ENCODE measurements at regions not wholly inside any gene's neighbourhood (a gene's known extent, or its start where the extent isn't known, plus 50 kb on each side); places are given as distances from the start of the nearest gene placed in this dataset.

- TF ChIP-seq, protein P1, sequence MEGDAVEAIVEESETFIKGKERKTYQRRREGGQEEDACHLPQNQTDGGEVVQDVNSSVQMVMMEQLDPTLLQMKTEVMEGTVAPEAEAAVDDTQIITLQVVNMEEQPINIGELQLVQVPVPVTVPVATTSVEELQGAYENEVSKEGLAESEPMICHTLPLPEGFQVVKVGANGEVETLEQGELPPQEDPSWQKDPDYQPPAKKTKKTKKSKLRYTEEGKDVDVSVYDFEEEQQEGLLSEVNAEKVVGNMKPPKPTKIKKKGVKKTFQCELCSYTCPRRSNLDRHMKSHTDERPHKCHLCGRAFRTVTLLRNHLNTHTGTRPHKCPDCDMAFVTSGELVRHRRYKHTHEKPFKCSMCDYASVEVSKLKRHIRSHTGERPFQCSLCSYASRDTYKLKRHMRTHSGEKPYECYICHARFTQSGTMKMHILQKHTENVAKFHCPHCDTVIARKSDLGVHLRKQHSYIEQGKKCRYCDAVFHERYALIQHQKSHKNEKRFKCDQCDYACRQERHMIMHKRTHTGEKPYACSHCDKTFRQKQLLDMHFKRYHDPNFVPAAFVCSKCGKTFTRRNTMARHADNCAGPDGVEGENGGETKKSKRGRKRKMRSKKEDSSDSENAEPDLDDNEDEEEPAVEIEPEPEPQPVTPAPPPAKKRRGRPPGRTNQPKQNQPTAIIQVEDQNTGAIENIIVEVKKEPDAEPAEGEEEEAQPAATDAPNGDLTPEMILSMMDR (IDR thresholded peaks at IDR 0.05; ENCODE audit: insufficient read depth, low read length): no peak
- no peak overlapping the region for H3K4me3 ChIP-seq (ENCODE audit: low read depth, low read length)
- no peak for DNase-seq (ENCODE audit: low read depth)
Measured at GRCh38 chr3:13133471-13133981, 60.3 kb upstream of the IQSEC1 start.

DNA sequence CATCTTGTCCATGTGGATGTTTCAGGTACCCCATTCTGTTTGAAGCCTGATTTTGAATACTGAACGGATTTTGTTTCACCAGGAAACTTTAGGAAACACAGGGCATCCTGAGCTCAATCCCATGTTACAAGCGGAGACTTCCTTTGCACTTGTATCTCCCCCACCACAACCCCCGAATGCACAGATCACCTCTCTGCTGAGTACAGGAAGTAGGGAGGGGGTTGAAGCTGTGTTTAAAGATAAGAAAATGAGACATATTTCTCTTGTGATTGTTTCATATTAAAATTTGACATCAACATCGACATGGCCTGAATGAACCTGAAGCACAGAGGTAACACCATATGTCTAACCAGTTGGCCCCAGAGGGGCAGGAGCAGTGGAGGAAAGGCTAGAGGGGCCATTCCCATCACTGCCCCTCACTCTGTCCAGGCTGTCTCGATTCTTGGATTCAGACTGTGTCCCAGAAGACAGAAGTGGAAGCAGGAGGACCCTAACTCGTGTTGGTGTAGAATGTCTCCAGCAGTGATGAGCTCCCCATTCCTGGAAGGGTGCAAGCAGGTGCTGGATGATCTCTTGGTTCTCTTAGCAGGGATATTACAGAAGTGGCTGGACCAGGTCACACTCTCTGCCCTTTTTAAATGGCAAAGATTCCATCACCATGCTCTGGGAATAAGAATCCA, 59.6 kb upstream of the IQSEC1 start:
- no peak overlapping the region for H3K4me3 ChIP-seq (ENCODE audit: low read depth, low read length)
- TF ChIP-seq, protein P1 (IDR thresholded peaks at IDR 0.05; ENCODE audit: insufficient read depth, low read length): no peak
- no peak for DNase-seq (ENCODE audit: low read depth)

GRCh38 chr3:13132281-13132680, 59.1 kb upstream of the IQSEC1 start:
- TF ChIP-seq, protein P1 (IDR thresholded peaks at IDR 0.05; ENCODE audit: insufficient read depth, low read length): no peak
- DNase-seq (ENCODE audit: low read depth): no peak
- H3K4me3 ChIP-seq (ENCODE audit: low read depth, low read length): no peak overlapping the region

DNA sequence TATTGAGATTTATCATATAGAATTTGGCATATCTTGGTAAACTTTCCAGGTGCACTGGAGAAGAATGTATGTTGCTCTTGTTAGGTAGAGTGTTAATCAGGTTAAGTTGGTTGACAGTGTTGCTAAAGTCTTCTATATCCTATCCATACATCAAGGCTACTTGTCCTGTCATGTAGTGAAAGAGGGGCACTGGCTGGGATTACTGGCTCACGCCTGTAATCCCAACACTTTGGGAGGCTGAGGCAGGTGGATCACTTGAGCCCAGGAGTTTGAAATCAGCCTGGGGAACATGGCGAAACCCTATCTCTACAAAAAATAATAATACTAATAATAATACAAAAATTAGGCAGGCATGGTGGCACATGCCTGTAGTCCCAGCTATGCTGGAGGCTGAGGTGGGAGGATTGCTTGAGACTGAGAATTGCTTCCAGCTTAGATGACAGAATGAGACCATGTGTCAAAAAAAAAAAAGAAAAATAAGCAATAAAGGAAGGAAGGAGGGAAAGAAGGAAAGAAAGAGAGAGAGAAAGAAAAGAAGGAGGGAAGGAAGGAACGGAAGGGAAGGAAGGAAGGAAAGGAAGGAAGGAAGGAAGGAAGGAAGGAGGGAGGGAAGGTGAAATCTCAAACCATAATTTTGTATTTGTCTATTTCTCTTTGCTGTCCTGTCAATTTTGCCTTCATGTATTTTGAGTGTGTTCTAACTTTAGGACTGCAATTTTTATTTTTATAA, 57.4 kb upstream of the IQSEC1 start:
- no peak overlapping the region for H3K4me3 ChIP-seq (ENCODE audit: low read depth, low read length)
- DNase-seq (ENCODE audit: low read depth): no peak
- TF ChIP-seq, protein P1 (IDR thresholded peaks at IDR 0.05; ENCODE audit: insufficient read depth, low read length): no peak

DNA sequence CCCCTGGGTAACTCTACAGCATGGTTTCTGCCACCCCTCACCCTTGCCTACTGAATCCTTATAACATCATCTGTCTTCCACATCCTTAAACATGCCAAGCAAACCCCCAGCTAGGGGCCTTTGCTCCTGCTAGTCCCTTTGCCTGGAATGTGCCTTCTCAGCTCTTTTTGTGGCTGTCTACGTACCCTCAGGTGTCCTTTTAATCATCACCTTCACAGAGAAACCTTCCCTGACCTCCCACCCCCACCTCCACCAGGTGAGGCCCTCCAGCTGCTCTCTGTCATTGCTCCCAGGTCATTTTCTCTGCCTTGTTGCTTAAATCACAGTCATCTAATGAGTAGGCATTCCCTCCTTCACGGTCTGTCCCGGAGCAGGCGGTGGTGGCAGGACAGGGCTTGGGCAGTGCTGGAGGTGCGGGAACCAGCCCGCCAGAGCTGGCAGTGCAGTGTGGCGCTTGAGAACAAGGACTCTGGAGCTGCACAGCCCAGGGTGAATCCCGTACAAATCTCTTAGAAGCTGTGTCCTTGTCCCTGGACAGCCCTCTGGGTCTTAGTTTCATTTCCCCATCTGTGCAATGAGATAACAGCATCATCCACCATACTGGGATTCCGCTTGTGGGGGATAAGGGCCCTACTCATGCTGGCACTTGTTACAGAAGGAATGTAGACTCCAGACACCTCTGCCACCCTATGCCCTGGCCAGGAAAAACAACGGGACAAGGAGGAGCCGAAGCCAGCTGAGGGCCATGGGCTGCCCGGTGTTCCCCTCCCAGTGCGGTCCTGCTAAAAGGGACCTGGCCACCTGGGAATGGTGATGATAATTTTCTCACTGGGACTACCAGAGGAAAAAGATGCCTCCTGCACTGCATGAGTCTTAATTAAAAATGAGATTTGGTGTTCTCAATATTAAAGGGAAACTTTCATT, 52.1 kb upstream of the IQSEC1 start:
- H3K4me3 ChIP-seq (ENCODE audit: low read depth, low read length): no peak overlapping the region
- DNase-seq (ENCODE audit: low read depth): no peak
- TF ChIP-seq, protein P1 (IDR thresholded peaks at IDR 0.05; ENCODE audit: insufficient read depth, low read length): no peak

DNA sequence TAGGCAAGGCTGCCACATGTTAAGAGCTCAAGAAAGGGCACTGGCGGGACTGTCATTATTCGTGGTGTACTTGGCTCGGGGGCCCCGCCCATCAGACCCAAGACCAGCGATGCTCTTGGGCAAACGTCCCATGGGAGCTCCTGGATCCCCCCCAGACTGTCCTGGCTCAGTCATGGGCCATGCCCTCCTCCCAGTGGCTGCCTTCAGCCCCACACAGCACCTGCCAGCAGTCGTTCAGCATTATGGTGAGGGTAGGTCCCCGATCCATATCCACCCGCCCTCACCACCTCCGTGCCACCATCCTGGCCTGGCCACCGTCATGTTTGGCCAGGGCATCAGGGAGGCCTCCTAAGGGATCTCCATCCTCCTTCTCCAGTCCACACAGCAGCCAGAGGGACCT, 51.4 kb upstream of the IQSEC1 start:
- H3K4me3 ChIP-seq (ENCODE audit: low read depth, low read length): no peak overlapping the region
- TF ChIP-seq, protein P1 (IDR thresholded peaks at IDR 0.05; ENCODE audit: insufficient read depth, low read length): no peak
- no peak for DNase-seq (ENCODE audit: low read depth)

Measured in fibroblast of the aortic adventitia (primary cell).